ENCODE measurements at regions not wholly inside any gene's neighbourhood (a gene's known extent, or its start where the extent isn't known, plus 50 kb on each side); places are given as distances from the start of the nearest gene placed in this dataset.

- TF ChIP-seq GATA2 (IDR thresholded peaks at IDR 0.05; ENCODE audit: low read depth, low read length) (no peak), GATA3 (IDR thresholded peaks at IDR 0.05; ENCODE audit: low read depth, low read length) (no peak)
These were observed 140.1 kb upstream of the MOCS2 start for GRCh38 chr5:53249529-53250200.

All from SH-SY5Y (cell line).